ENCODE measurements at regions not wholly inside any gene's neighbourhood (a gene's known extent, or its start where the extent isn't known, plus 50 kb on each side); places are given as distances from the start of the nearest gene placed in this dataset.
"Not testable (repeated sequence)": the region's sequence is repeated elsewhere in the genome, so short reads cannot be mapped to it uniquely, and the experiment has no call there.

GRCh38 chr1:234827181-234827580 lies 217.2 kb upstream of the IRF2BP2 start:
- DNase-seq = no peak
- no peak overlapping the region for H3K4me3 ChIP-seq
- no peaks in the 10 kb centered on the region for H3K36me3 ChIP-seq
- WGBS (ENCODE audit: insufficient coverage, low coverage, low lambda C conversion rate, missing lambda C conversion rate) = no CpG with 5 or more reads among the region's 1 CpG
- no peaks in the 10 kb centered on the region for H3K9me3 ChIP-seq
- no peaks in the 10 kb centered on the region for H3K27me3 ChIP-seq
- intact Hi-C loops (cut with DNase I) = no loop called here
- no peak for ATAC-seq
- no peak for TF ChIP-seq POLR2A (IDR thresholded peaks at IDR 0.05)
- no peak for TF ChIP-seq CTCF (IDR thresholded peaks at IDR 0.05)
- no peak overlapping the region for H3K27ac ChIP-seq
- H3K4me1 ChIP-seq = no peaks in the 10 kb centered on the region

GRCh38 chr1:234826352-234826751 lies 216.4 kb upstream of the IRF2BP2 start:
- Histone ChIP-seq H3K4me3 (no peak overlapping the region), H3K9me3 (no peaks in the 10 kb centered on the region), H3K4me1 (no peaks in the 10 kb centered on the region), H3K27ac (no peak overlapping the region), H3K27me3 (no peaks in the 10 kb centered on the region), H3K36me3 (no peaks in the 10 kb centered on the region)
- TF ChIP-seq POLR2A (IDR thresholded peaks at IDR 0.05) (no peak), CTCF (IDR thresholded peaks at IDR 0.05) (no peak)
- no peak for ATAC-seq
- no peak for DNase-seq
- WGBS (ENCODE audit: insufficient coverage, low coverage, low lambda C conversion rate, missing lambda C conversion rate) = 95% methylated on average over 6 of the region's 7 CpGs
- intact Hi-C loops (cut with DNase I) = no loop called here

- Histone ChIP-seq H3K4me3 (no peak overlapping the region), H3K27ac (no peak overlapping the region), H3K27me3 (no peaks in the 10 kb centered on the region), H3K36me3 (no peaks in the 10 kb centered on the region), H3K9me3 (no peaks in the 10 kb centered on the region), H3K4me1 (no peaks in the 10 kb centered on the region)
- intact Hi-C loops (cut with DNase I) = no loop called here
- no peak for ATAC-seq
- no peak for TF ChIP-seq CTCF (IDR thresholded peaks at IDR 0.05)
- TF ChIP-seq POLR2A (IDR thresholded peaks at IDR 0.05) = no peak
- no peak for DNase-seq
- WGBS (ENCODE audit: insufficient coverage, low coverage, low lambda C conversion rate, missing lambda C conversion rate) = 100% methylated on average over 2 of the region's 7 CpGs
Observed at GRCh38 chr1:234825498-234826165, 215.7 kb upstream of the IRF2BP2 start.

- DNase-seq = not testable (repeated sequence)
Observed at GRCh38 chr1:234824836-234825235, 214.9 kb upstream of the IRF2BP2 start.

GRCh38 chr1:234823191-234824176 lies 213.5 kb upstream of the IRF2BP2 start:
- Histone ChIP-seq H3K4me3 (no peak overlapping the region), H3K36me3 (no peaks in the 10 kb centered on the region), H3K9me3 (no peaks in the 10 kb centered on the region), H3K4me1 (no peaks in the 10 kb centered on the region), H3K27ac (no peak overlapping the region), H3K27me3 (no peaks in the 10 kb centered on the region)
- TF ChIP-seq POLR2A (IDR thresholded peaks at IDR 0.05) = no peak
- DNase-seq = no peak
- 81% methylated on average over 10 of the region's 16 CpGs for WGBS (ENCODE audit: insufficient coverage, low coverage, low lambda C conversion rate, missing lambda C conversion rate)
- intact Hi-C loops (cut with DNase I) = no loop called here
- ATAC-seq = no peak

More at GRCh38 chr1:234824836-234825235, 214.9 kb upstream of the IRF2BP2 start:
- 90% methylated on average over 2 of the region's 7 CpGs for WGBS (ENCODE audit: insufficient coverage, low coverage, low lambda C conversion rate, missing lambda C conversion rate)
- H3K4me3 ChIP-seq; H3K4me1 ChIP-seq; H3K36me3 ChIP-seq; H3K27ac ChIP-seq; H3K9me3 ChIP-seq; intact Hi-C loops (cut with DNase I); ATAC-seq; H3K27me3 ChIP-seq: not testable (repeated sequence)
